ENCODE measurements at regions not wholly inside any gene's neighbourhood (a gene's known extent, or its start where the extent isn't known, plus 50 kb on each side); places are given as distances from the start of the nearest gene placed in this dataset.

DNA sequence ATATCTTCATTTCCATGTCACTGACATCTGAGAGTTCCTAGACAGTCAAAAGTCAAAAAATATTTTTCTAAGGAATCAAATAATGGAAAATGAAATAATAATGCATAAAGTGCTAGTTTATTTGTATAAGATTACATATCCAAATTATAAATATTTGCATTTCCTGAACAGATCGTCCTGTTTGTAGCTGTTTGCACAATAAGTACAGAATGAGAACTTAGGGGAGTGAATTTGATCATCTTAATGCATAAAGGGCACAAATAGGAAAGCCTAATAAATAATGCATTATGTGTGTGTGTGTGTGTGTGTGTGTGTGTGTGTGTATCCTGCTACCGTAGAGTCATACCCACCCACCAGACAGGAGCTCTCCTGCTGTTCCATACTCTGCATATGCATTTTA is 521.0 kb upstream of the EPHA7 start:
- WGBS, 4 donors: 65 to 77% (median 68%) methylated on average over 2 of the region's 2 CpGs
- Histone ChIP-seq H3K9me3 (no peaks in the 10 kb centered on the region), H3K27ac (no peak overlapping the region), H3K4me1 (no peaks in the 10 kb centered on the region), H3K36me3 (no peaks in the 10 kb centered on the region), H3K27me3 (no peaks in the 10 kb centered on the region), H3K4me3 (no peak overlapping the region)
- ATAC-seq (no peak), DNase-seq (no peak)
- no peak for TF ChIP-seq POLR2A (IDR thresholded peaks at IDR 0.05)
- TF ChIP-seq, protein P1, sequence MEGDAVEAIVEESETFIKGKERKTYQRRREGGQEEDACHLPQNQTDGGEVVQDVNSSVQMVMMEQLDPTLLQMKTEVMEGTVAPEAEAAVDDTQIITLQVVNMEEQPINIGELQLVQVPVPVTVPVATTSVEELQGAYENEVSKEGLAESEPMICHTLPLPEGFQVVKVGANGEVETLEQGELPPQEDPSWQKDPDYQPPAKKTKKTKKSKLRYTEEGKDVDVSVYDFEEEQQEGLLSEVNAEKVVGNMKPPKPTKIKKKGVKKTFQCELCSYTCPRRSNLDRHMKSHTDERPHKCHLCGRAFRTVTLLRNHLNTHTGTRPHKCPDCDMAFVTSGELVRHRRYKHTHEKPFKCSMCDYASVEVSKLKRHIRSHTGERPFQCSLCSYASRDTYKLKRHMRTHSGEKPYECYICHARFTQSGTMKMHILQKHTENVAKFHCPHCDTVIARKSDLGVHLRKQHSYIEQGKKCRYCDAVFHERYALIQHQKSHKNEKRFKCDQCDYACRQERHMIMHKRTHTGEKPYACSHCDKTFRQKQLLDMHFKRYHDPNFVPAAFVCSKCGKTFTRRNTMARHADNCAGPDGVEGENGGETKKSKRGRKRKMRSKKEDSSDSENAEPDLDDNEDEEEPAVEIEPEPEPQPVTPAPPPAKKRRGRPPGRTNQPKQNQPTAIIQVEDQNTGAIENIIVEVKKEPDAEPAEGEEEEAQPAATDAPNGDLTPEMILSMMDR (IDR thresholded peaks at IDR 0.05): no peak
- intact Hi-C loops (cut with DNase I): no loop called here

DNA sequence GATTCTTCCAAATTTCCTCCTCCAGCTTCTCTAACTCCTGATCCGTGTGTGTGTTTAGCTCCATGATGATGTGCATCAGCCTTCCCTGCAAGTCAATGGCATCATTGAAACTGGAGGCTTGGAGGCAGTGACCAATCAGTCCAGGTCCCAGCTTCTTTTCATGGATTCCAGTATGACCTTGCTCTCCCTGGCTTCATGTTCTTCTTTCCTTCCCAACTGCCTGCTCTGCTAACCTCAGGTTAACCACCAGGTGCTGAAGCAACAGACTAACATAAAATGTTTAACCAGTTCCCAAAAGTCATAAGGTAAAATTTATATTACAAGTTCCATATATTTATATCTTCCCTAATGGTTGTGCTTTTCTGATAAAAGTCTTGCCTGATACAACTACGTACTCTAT is 512.8 kb upstream of the EPHA7 start:
- no peaks in the 10 kb centered on the region for H3K4me1 ChIP-seq
- intact Hi-C loops (cut with DNase I): no loop called here
- 51 to 79% (median 60%) methylated on average over 2 of the region's 2 CpGs for WGBS, 4 donors
- H3K27ac ChIP-seq: no peak overlapping the region
- no peak overlapping the region for H3K4me3 ChIP-seq
- H3K9me3 ChIP-seq: no peaks in the 10 kb centered on the region
- no peaks in the 10 kb centered on the region for H3K36me3 ChIP-seq
- TF ChIP-seq, protein P1 (IDR thresholded peaks at IDR 0.05): no peak
- no peak for TF ChIP-seq POLR2A (IDR thresholded peaks at IDR 0.05)
- DNase-seq (no peak), ATAC-seq (no peak)
- H3K27me3 ChIP-seq: no peaks in the 10 kb centered on the region

DNA sequence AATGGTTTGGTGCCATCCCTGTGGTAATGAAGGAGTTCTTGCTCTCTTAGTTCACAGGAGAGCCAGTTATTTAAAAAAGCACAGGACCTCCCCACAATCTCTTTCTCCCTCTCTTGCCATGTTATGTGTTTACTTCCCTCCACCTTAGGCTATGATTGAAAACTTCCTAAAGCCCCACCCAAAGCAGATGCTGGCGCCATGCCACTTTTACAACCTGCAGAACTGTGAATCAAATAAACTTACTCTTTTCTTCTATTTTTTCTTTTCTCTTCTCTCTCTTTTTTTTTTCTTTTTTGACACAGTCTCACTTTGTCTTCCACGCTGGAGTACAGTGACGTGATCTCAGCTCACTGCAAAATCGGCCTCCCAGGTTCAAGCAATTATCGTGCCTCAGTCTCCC is 508.4 kb upstream of the EPHA7 start:
- Histone ChIP-seq H3K36me3 (no peaks in the 10 kb centered on the region), H3K4me1 (no peaks in the 10 kb centered on the region), H3K27ac (no peak overlapping the region), H3K27me3 (no peaks in the 10 kb centered on the region), H3K4me3 (no peak overlapping the region), H3K9me3 (no peaks in the 10 kb centered on the region)
- DNase-seq (no peak), ATAC-seq (no peak)
- WGBS, 4 donors: 91 to 94% (median 92%) methylated on average over 5 of the region's 5 CpGs
- TF ChIP-seq POLR2A (IDR thresholded peaks at IDR 0.05): no peak
- TF ChIP-seq, protein P1 (IDR thresholded peaks at IDR 0.05): no peak
- intact Hi-C loops (cut with DNase I): no loop called here

DNA sequence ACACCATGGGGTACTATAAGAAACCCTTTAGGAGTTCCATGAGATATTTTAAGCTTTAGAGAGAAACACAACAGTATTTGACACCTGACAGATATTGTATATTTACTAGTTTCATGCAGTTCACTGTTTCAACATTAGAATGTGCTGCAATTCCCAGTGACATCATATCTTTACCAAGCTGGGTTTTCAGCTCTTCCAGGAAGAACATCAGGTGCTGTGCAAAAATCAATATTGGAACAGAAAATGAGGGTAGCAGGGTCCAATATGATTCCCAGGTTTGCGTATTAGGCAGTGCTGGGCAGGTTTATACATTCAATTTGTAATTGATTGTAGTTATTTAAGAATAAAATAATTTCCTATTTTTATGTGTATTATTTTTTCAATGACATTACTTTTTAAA is 500.0 kb upstream of the EPHA7 start:
- 86 to 93% (median 88%) methylated on average over 1 of the region's 1 CpG for WGBS, 4 donors
- no peaks in the 10 kb centered on the region for H3K36me3 ChIP-seq
- H3K9me3 ChIP-seq: no peaks in the 10 kb centered on the region
- intact Hi-C loops (cut with DNase I): no loop called here
- TF ChIP-seq, protein P1 (IDR thresholded peaks at IDR 0.05): no peak
- no peak for TF ChIP-seq POLR2A (IDR thresholded peaks at IDR 0.05)
- H3K27me3 ChIP-seq: no peaks in the 10 kb centered on the region
- DNase-seq (no peak), ATAC-seq (no peak)
- H3K4me1 ChIP-seq: no peaks in the 10 kb centered on the region
- H3K27ac ChIP-seq: no peak overlapping the region
- no peak overlapping the region for H3K4me3 ChIP-seq

Measured in heart left ventricle (tissue), 16 donors.